AG09309 (cell line): ENCODE measurements at regions not wholly inside any gene's neighbourhood (a gene's known extent, or its start where the extent isn't known, plus 50 kb on each side); places are given as distances from the start of the nearest gene placed in this dataset.

Experiments used
- DNase-seq: peaks from one replicate; pipeline ENCODE4 v3.0.0-alpha.2; 2010; ENCODE audit warnings: low read depth
- H3K4me3 ChIP-seq: 2 replicates; pipeline ENCODE4 v1.5.1; 2011; ENCODE audit warnings: mild to moderate bottlenecking, low read depth, low read length, moderate library complexity; ENCODE audit not compliant: control insufficient read depth
- TF ChIP-seq, protein P1 (sequence below): IDR thresholded peaks from 2 replicates; pipeline ENCODE4 v1.5.1; 2011; ENCODE audit warnings: mild to moderate bottlenecking, low read depth, low read length, inconsistent platforms; ENCODE audit not compliant: insufficient read depth, control insufficient read depth; ENCODE audit errors: missing control alignments

DNA sequence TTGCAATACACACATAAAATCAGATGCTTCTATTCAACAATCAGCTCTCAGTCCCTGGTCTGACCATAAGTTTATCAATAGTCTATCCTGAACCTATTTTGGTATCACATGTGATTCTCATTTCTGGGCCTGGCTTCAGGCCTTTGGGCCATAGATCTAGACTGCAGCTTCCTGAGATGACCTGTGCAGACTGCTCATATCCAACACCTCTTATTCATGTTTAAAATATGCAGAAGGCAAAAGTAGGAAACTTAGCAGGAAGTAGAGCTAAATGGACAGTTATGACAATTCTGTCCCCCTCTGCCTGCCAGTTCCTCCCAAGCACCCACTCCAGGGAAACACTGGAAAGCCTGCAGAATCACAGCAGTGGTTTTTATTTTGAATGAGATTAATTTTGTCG lies 53.3 kb downstream of the C7orf25 start:
- TF ChIP-seq, protein P1, sequence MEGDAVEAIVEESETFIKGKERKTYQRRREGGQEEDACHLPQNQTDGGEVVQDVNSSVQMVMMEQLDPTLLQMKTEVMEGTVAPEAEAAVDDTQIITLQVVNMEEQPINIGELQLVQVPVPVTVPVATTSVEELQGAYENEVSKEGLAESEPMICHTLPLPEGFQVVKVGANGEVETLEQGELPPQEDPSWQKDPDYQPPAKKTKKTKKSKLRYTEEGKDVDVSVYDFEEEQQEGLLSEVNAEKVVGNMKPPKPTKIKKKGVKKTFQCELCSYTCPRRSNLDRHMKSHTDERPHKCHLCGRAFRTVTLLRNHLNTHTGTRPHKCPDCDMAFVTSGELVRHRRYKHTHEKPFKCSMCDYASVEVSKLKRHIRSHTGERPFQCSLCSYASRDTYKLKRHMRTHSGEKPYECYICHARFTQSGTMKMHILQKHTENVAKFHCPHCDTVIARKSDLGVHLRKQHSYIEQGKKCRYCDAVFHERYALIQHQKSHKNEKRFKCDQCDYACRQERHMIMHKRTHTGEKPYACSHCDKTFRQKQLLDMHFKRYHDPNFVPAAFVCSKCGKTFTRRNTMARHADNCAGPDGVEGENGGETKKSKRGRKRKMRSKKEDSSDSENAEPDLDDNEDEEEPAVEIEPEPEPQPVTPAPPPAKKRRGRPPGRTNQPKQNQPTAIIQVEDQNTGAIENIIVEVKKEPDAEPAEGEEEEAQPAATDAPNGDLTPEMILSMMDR: no peak
- DNase-seq: no peak
- H3K4me3 ChIP-seq: no peak overlapping the region

DNA sequence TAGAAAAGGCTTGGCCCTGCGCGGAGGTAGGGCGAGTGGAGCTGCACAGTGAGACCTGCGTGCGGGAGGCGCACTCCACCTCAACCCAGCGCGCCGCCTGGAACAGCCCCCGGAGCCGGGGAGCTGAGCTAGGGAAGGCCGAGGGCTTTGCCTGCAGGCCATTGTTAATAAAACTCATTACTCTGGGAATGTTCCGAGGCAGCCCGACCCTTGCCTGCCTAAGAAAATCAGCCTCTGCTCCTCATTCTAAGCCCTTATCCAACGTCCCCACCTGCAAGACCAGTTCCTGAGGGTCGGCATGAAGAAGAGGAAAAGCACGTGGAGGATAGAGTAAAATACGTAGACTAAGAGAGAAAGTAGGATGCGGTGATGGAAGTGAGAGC lies 55.3 kb downstream of the C7orf25 start:
- TF ChIP-seq, protein P1: no peak
- no peak for DNase-seq

DNA sequence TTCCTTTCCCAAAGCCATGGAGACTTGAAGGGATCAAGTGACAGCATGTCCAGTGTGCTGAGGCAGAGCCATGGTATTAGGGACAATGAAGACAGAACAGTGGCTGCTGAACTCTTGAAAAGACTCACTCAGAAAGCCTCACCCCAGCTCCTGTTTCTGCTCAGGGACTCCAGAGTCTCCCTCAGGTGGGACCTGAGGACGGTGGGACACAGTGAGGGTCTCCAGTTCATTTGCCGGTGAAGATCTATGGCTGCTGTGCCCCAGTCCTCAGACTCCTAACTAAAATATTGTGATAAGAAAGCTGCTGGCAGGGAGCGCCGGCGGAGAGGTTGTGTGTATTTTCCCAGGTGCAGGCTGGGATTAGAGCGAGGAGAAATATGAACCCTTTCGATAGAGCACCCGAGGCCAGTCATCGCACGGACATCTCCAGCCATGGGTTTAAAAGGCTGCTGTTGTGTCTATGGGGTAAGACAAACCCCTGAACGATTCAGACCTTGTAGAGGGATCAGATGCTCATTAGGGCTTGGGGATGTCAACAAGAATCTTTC lies 57.2 kb downstream of the C7orf25 start:
- H3K4me3 ChIP-seq: no peak overlapping the region
- no peak for DNase-seq
- TF ChIP-seq, protein P1: no peak

More for the DNA sequence above, 55.3 kb downstream of the C7orf25 start:
- peak overlapping the region; percentile 50 for H3K4me3 ChIP-seq

DNA sequence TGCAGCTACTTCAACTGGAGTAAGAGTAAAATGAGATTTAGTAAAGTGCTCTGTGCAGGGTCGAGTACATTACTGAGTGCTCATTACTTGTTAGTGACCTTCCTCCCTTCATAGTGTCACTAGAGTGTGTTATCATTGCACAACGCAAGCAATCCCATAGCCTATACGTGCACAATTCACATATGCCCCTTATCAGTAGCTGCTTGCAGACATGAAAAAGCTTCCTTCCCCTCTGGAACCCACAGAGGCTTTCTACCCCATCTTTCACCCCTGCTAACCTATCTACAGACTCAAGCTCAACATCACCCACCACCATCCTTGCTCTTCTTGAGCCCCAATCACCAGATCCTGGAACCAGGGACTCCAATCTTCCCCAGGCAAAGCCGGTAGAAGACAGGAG lies 59.3 kb downstream of the C7orf25 start:
- no peak overlapping the region for H3K4me3 ChIP-seq
- no peak for DNase-seq
- TF ChIP-seq, protein P1: no peak

DNA sequence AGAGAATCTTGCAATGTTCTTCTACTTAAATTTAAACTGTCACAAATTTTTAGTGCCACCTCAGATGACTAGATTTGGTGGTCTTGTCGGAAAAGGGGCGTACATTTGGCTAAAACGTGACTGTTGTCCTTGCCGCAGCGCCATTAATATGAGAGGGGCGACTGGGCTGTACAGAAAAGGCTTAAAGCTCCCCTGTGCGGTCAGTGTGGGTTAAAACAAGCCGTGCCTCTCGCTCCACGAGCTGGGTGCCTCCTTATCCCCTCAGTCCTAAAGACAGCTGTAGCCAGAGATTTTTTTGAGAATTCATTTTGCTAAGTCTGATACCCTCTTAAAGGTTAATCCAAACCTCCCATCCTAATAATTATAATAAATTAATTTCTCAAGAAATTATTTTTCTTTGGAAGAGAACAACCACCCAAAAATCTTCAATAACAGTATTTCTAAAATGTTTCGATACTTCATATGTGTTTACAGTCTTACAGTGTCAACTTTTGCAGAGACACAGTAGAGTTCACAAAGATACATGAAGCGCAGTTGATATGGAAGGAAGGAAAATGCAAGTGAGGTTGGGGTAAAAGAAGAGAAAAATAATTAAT lies 68.6 kb downstream of the C7orf25 start:
- TF ChIP-seq, protein P1: peak; percentile 68

DNA sequence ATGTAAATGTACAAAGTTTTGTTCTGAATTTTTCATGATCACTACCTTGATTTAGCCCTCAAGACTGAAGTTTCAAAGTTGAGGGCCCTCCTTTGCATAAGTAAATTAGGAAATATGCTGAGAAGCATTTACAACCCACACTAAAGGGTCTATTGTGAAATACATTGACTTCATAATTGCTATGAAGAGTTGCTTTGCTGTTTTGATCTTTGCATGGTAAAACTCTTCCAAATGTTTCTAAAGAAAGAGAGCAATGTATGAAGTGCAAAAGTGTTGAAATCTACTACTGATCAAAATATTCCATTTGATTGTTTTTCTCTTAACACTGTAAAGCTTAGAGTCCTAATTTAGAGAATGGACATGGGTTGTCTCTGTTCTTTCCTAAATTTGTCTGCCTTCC lies 77.2 kb downstream of the C7orf25 start:
- TF ChIP-seq, protein P1: no peak
- DNase-seq: no peak
- no peak overlapping the region for H3K4me3 ChIP-seq

More for the DNA sequence above, 68.6 kb downstream of the C7orf25 start:
- DNase-seq: no peak
- no peak overlapping the region for H3K4me3 ChIP-seq

DNA sequence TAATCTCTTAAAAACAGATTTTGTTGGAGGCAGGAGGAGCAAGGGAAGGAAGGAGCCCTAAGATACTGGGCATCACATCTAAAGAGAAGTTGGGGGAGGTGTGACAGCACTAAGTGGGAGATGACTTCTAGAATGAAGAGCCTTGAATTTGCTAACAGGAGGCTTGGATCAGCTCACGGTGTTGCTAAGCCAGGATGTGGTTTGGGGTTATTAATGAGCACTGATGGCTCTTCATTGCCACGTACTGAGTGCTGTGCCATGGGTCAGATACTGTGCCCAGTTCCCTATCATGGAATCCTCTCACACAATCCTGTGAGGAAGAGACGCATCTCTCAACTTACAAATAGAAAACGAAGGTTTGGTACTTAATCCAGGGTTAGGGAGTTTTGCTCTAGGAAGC lies 78.5 kb downstream of the C7orf25 start:
- no peak overlapping the region for H3K4me3 ChIP-seq
- DNase-seq: no peak
- TF ChIP-seq, protein P1: no peak
